Liver (tissue), 8 donors: ENCODE measurements at regions not wholly inside any gene's neighbourhood (a gene's known extent, or its start where the extent isn't known, plus 50 kb on each side); places are given as distances from the start of the nearest gene placed in this dataset.

Experiments used
- DNase-seq: peaks from one replicate; pipeline ENCODE4 v3.0.0-alpha.2; 2017; ENCODE audit warnings: low spot score
- H3K27ac ChIP-seq, 2 donors: one replicate each; pipeline ENCODE4 v1.7.0; 2013; ENCODE audit warnings: inconsistent platforms in 2 of 2, low read length in 2 of 2, control low read depth in 1 of 2, low read depth in 1 of 2, mild to moderate bottlenecking in 1 of 2
- H3K27me3 ChIP-seq, 4 donors: one replicate each; pipeline versions ENCODE4 v1.6.1 to v1.7.0; 2013; ENCODE audit warnings: low read length in 3 of 4, inconsistent platforms in 1 of 4, mild to moderate bottlenecking in 1 of 4, moderate library complexity in 1 of 4; ENCODE audit not compliant: control insufficient read depth in 4 of 4, insufficient read depth in 4 of 4
- H3K36me3 ChIP-seq, 4 donors: one replicate each; pipeline versions ENCODE4 v1.6.1 to v1.7.0; 2013; ENCODE audit warnings: low read length in 3 of 4, mild to moderate bottlenecking in 3 of 4, low read depth in 1 of 4, moderate library complexity in 1 of 4; ENCODE audit not compliant: control insufficient read depth in 4 of 4, insufficient read depth in 3 of 4
- H3K4me1 ChIP-seq, 4 donors: one replicate each; pipeline versions ENCODE4 v1.6.1 to v1.7.0; 2013; ENCODE audit warnings: low read length in 3 of 4, mild to moderate bottlenecking in 3 of 4, moderate library complexity in 1 of 4; ENCODE audit not compliant: control insufficient read depth in 4 of 4, insufficient read depth in 4 of 4
- H3K4me3 ChIP-seq, 3 donors: one replicate each; pipeline versions ENCODE4 v1.6.1 to v1.7.0; 2013; ENCODE audit warnings: low read length in 3 of 3, control low read depth in 1 of 3, low read depth in 1 of 3, mild to moderate bottlenecking in 1 of 3
- H3K9ac ChIP-seq, 2 donors: one replicate each; pipeline ENCODE4 v1.7.0; 2013; ENCODE audit warnings: low read length in 2 of 2, mild to moderate bottlenecking in 2 of 2, moderate library complexity in 2 of 2, control low read depth in 1 of 2, low read depth in 1 of 2
- H3K9me3 ChIP-seq, 4 donors: one replicate each; pipeline versions ENCODE4 v1.6.1 to v1.7.0; 2013; ENCODE audit warnings: low read length in 3 of 4; ENCODE audit not compliant: control insufficient read depth in 4 of 4
- ATF3 ChIP-seq: IDR thresholded peaks from 2 replicates; pipeline ENCODE4 v1.6.1; 2016; ENCODE audit warnings: antibody characterized with exemption
- CTCF ChIP-seq: fragments of 150-350 bp; IDR thresholded peaks from 2 replicates; pipeline ENCODE4 v1.5.1; 2017; ENCODE audit warnings: improper control_type of control experiment, low read depth, low read length; ENCODE audit not compliant: missing input control
- EGR1 ChIP-seq, 2 donors: IDR thresholded peaks; 2 replicates each; pipeline ENCODE4 v1.6.1; 2016 to 2018; ENCODE audit warnings: antibody characterized with exemption in 2 of 2, low read depth in 2 of 2
- FOXA1 ChIP-seq: IDR thresholded peaks from 2 replicates; pipeline ENCODE4 v1.6.1; 2016; ENCODE audit warnings: antibody characterized with exemption
- FOXA2 ChIP-seq: IDR thresholded peaks from 2 replicates; pipeline ENCODE4 v1.6.1; 2016; ENCODE audit warnings: antibody characterized with exemption
- GABPA ChIP-seq, 2 donors: IDR thresholded peaks in 1 of 2; conservative IDR thresholded peaks in 1 of 2; 2 replicates each; pipeline ENCODE4 v1.6.1; 2016; ENCODE audit warnings: antibody characterized with exemption in 2 of 2, mild to moderate bottlenecking in 1 of 2, moderate library complexity in 1 of 2
- HNF4A ChIP-seq, 2 donors: conservative IDR thresholded peaks; 2 replicates each; pipeline ENCODE4 v1.6.1; 2016; ENCODE audit warnings: antibody characterized with exemption in 2 of 2, mild to moderate bottlenecking in 2 of 2
- HNF4G ChIP-seq: IDR thresholded peaks from 2 replicates; pipeline ENCODE4 v1.6.1; 2016; ENCODE audit warnings: antibody characterized with exemption
- JUND ChIP-seq, 2 donors: IDR thresholded peaks; 2 replicates each; pipeline ENCODE4 v1.6.1; 2016; ENCODE audit warnings: antibody characterized with exemption in 2 of 2
- MAX ChIP-seq: IDR thresholded peaks from 2 replicates; pipeline ENCODE4 v1.6.1; 2016; ENCODE audit warnings: antibody characterized with exemption
- RAD21 ChIP-seq, 2 donors: IDR thresholded peaks; 2 replicates each; pipeline ENCODE4 v1.6.1; 2016; ENCODE audit warnings: antibody characterized with exemption in 2 of 2, mild to moderate bottlenecking in 2 of 2
- RXRA ChIP-seq, 2 donors: IDR thresholded peaks; 2 replicates each; pipeline ENCODE4 v1.6.1; 2017 to 2018; ENCODE audit warnings: antibody characterized with exemption in 2 of 2, mild to moderate bottlenecking in 1 of 2
- YY1 ChIP-seq: IDR thresholded peaks from 2 replicates; pipeline ENCODE4 v1.6.1; 2016; ENCODE audit warnings: antibody characterized with exemption, mild to moderate bottlenecking
- ZBTB33 ChIP-seq: IDR thresholded peaks from 2 replicates; pipeline ENCODE4 v1.6.1; 2016; ENCODE audit warnings: antibody characterized with exemption
- WGBS: extraction: QIAGEN DNeasy Blood & Tissue Kit; methylation state at CpG from one replicate; pipeline ENCODE4 v1.1.7; 2013; 5-methylcytosine and 5-hydroxymethylcytosine counted together
- TF ChIP-seq, protein P1 (sequence below): IDR thresholded peaks from 2 replicates; pipeline ENCODE4 v1.6.1; 2016; ENCODE audit warnings: antibody characterized with exemption, mild to moderate bottlenecking
- donor health status: healthy.
- donor health status: healthy.
- donor health status: healthy.
- donor health status: healthy.
- donor health status: healthy.

DNA sequence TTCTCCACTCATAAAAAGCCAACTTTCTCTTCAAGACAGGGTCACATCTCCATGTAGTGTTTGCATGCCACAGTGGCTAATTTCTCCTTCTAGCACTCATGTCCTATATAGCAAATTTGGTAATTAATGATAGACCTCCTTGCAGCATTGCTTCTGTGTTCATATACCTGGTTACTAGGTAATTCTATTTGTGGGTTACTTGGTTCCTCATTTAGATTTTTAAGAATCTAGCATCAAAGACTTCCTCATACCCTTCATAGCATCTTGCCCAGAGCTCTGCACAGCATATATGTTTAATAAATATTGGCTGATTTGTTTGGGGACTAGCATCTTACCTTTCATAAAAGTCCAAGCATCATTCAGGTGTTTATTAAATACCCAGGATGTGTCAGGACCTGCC, 152.1 kb downstream of the DUSP6 start:
- Histone ChIP-seq H3K36me3 (no peaks in the 10 kb centered on the region), H3K9me3 (no peaks in the 10 kb centered on the region), H3K4me1 (peaks cover 0 to 3% (median 0%) of the 10 kb centered on the region in 4 donors), H3K9ac (no peak overlapping the region), H3K27me3 (no peaks in the 10 kb centered on the region), H3K4me3 (no peak overlapping the region), H3K27ac (no peak overlapping the region)
- TF ChIP-seq ATF3 (no peak), GABPA (IDR thresholded peaks at IDR 0.05 in 1 of 2, conservative IDR thresholded peaks at IDR 0.05 in 1 of 2) (no peak)
- no peak for DNase-seq

GRCh38 chr12:89195470-89195869, 156.8 kb downstream of the DUSP6 start:
- TF ChIP-seq RXRA (IDR thresholded peaks at IDR 0.05), result no peak
- TF ChIP-seq FOXA2, result no peak
- TF ChIP-seq FOXA1, result no peak
- TF ChIP-seq JUND (IDR thresholded peaks at IDR 0.05), result no peak
- no peak for TF ChIP-seq HNF4G
- TF ChIP-seq GABPA (IDR thresholded peaks at IDR 0.05 in 1 of 2, conservative IDR thresholded peaks at IDR 0.05 in 1 of 2), result no peak
- no peak for TF ChIP-seq EGR1 (IDR thresholded peaks at IDR 0.05; ENCODE audit: low read depth in 2 of 2)
- no peak for TF ChIP-seq YY1
- no peak for TF ChIP-seq CTCF
- TF ChIP-seq, protein P1, sequence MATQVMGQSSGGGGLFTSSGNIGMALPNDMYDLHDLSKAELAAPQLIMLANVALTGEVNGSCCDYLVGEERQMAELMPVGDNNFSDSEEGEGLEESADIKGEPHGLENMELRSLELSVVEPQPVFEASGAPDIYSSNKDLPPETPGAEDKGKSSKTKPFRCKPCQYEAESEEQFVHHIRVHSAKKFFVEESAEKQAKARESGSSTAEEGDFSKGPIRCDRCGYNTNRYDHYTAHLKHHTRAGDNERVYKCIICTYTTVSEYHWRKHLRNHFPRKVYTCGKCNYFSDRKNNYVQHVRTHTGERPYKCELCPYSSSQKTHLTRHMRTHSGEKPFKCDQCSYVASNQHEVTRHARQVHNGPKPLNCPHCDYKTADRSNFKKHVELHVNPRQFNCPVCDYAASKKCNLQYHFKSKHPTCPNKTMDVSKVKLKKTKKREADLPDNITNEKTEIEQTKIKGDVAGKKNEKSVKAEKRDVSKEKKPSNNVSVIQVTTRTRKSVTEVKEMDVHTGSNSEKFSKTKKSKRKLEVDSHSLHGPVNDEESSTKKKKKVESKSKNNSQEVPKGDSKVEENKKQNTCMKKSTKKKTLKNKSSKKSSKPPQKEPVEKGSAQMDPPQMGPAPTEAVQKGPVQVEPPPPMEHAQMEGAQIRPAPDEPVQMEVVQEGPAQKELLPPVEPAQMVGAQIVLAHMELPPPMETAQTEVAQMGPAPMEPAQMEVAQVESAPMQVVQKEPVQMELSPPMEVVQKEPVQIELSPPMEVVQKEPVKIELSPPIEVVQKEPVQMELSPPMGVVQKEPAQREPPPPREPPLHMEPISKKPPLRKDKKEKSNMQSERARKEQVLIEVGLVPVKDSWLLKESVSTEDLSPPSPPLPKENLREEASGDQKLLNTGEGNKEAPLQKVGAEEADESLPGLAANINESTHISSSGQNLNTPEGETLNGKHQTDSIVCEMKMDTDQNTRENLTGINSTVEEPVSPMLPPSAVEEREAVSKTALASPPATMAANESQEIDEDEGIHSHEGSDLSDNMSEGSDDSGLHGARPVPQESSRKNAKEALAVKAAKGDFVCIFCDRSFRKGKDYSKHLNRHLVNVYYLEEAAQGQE, result no peak
- Histone ChIP-seq H3K9me3 (no peaks in the 10 kb centered on the region), H3K9ac (no peak overlapping the region), H3K27me3 (no peaks in the 10 kb centered on the region), H3K4me3 (no peak overlapping the region), H3K27ac (no peak overlapping the region), H3K36me3 (no peaks in the 10 kb centered on the region), H3K4me1 (no peaks in the 10 kb centered on the region)
- DNase-seq, result no peak
- WGBS, result 99% methylated on average over 2 of the region's 2 CpGs

DNA sequence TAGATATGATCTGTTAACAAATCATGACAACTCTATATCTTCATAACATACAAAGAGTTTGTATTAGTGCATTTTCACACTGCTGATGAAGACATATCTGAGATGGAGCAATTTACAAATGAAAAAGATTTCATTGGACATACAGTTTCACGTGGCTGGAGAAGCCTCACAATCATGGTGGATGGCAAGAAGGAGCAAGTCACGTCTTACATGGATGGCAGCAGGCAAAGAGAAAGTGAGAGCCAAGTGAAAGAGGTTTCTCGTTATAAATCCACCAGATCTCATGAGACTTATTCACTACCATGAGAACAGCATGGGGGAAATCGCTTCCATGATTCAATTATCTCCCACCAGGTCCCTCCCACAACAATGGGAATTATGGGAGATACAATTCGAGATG, 157.6 kb downstream of the DUSP6 start:
- Histone ChIP-seq H3K4me1 (no peaks in the 10 kb centered on the region), H3K9ac (no peak overlapping the region), H3K36me3 (no peaks in the 10 kb centered on the region), H3K27ac (no peak overlapping the region), H3K9me3 (no peaks in the 10 kb centered on the region), H3K27me3 (no peaks in the 10 kb centered on the region), H3K4me3 (no peak overlapping the region)
- DNase-seq, result no peak
- WGBS, result 92% methylated on average over 5 of the region's 5 CpGs
- TF ChIP-seq HNF4G, result no peak
- TF ChIP-seq ATF3, result no peak
- TF ChIP-seq ZBTB33, result no peak
- no peak for TF ChIP-seq RAD21 (IDR thresholded peaks at IDR 0.05)
- TF ChIP-seq CTCF, result no peak
- no peak for TF ChIP-seq EGR1 (IDR thresholded peaks at IDR 0.05; ENCODE audit: low read depth in 2 of 2)
- TF ChIP-seq HNF4A (conservative IDR thresholded peaks at IDR 0.05), result no peak
- TF ChIP-seq MAX, result no peak
